ENCODE measurements at regions not wholly inside any gene's neighbourhood (a gene's known extent, or its start where the extent isn't known, plus 50 kb on each side); places are given as distances from the start of the nearest gene placed in this dataset.

DNA sequence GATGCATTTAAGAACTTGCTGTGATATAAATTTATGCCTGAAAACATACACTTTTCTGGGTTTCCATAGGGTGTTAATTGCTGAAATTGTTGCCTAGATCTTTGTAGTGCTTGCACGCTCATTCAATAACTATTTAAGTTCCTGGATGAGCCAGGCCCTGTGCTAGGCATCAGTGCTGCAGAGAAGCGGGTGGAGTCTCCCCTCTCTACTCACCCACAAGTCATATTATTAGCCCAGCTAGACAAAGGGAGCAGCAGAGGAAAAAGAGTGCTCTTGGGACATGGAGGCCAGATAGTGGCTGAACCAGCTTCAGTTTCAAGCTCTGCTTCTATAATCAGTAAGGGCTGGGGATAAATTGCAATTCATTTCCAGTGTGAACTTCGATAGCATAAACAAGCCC, 329.1 kb downstream of the TFAP2B start:
- no peaks in the 10 kb centered on the region for H3K4me1 ChIP-seq (ENCODE audit: control insufficient read depth, insufficient read depth, low read length)
- ChIA-PET POLR2A (no interaction called here), CTCF (no interaction called here)
- no peaks in the 10 kb centered on the region for H3K36me3 ChIP-seq (ENCODE audit: control insufficient read depth in 2 of 2, insufficient read depth in 1 of 2, low read length in 2 of 2)
- H3K9me3 ChIP-seq (ENCODE audit: control insufficient read depth, insufficient read depth, low read depth, low read length), result no peaks in the 10 kb centered on the region
- no peak overlapping the region for H3K4me3 ChIP-seq (ENCODE audit: low read depth, low read length)
- TF ChIP-seq ZNF174 (tag by site-specific recombination; IDR thresholded peaks at IDR 0.05), result no peak
- TF ChIP-seq, protein P1, sequence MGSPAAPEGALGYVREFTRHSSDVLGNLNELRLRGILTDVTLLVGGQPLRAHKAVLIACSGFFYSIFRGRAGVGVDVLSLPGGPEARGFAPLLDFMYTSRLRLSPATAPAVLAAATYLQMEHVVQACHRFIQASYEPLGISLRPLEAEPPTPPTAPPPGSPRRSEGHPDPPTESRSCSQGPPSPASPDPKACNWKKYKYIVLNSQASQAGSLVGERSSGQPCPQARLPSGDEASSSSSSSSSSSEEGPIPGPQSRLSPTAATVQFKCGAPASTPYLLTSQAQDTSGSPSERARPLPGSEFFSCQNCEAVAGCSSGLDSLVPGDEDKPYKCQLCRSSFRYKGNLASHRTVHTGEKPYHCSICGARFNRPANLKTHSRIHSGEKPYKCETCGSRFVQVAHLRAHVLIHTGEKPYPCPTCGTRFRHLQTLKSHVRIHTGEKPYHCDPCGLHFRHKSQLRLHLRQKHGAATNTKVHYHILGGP (tag by site-specific recombination; IDR thresholded peaks at IDR 0.05), result no peak
- TF ChIP-seq ZNF701 (tag by site-specific recombination; IDR thresholded peaks at IDR 0.05), result no peak
- TF ChIP-seq ZNF830 (tag by site-specific recombination; IDR thresholded peaks at IDR 0.05; ENCODE audit: low read depth), result no peak
- no peak for TF ChIP-seq ZNF571 (tag by site-specific recombination; IDR thresholded peaks at IDR 0.05)
- TF ChIP-seq HOXA7 (CRISPR knock-in tag; IDR thresholded peaks at IDR 0.05; ENCODE audit: borderline replicate concordance), result no peak
- TF ChIP-seq ZNF707 (tag by site-specific recombination; IDR thresholded peaks at IDR 0.05), result no peak
- no peak for TF ChIP-seq ZNF155 (tag by site-specific recombination; IDR thresholded peaks at IDR 0.05)
- TF ChIP-seq ZNF292 (tag by site-specific recombination; IDR thresholded peaks at IDR 0.05; ENCODE audit: borderline replicate concordance, low read depth), result no peak
- no peak for TF ChIP-seq ZNF610 (tag by site-specific recombination; IDR thresholded peaks at IDR 0.05; ENCODE audit: borderline replicate concordance)
- no peak for TF ChIP-seq ZNF214 (tag by site-specific recombination; IDR thresholded peaks at IDR 0.05; ENCODE audit: borderline replicate concordance)
- TF ChIP-seq ZNF426 (tag by site-specific recombination; IDR thresholded peaks at IDR 0.05), result no peak
- TF ChIP-seq HOXC10 (CRISPR knock-in tag; IDR thresholded peaks at IDR 0.05), result no peak
- no peak for TF ChIP-seq ZNF76 (tag by site-specific recombination; IDR thresholded peaks at IDR 0.05; ENCODE audit: borderline replicate concordance, low read depth)
- TF ChIP-seq, protein P2, sequence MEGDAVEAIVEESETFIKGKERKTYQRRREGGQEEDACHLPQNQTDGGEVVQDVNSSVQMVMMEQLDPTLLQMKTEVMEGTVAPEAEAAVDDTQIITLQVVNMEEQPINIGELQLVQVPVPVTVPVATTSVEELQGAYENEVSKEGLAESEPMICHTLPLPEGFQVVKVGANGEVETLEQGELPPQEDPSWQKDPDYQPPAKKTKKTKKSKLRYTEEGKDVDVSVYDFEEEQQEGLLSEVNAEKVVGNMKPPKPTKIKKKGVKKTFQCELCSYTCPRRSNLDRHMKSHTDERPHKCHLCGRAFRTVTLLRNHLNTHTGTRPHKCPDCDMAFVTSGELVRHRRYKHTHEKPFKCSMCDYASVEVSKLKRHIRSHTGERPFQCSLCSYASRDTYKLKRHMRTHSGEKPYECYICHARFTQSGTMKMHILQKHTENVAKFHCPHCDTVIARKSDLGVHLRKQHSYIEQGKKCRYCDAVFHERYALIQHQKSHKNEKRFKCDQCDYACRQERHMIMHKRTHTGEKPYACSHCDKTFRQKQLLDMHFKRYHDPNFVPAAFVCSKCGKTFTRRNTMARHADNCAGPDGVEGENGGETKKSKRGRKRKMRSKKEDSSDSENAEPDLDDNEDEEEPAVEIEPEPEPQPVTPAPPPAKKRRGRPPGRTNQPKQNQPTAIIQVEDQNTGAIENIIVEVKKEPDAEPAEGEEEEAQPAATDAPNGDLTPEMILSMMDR (tag by site-specific recombination; IDR thresholded peaks at IDR 0.05), result no peak
- TF ChIP-seq ZNF132 (tag by site-specific recombination; IDR thresholded peaks at IDR 0.05; ENCODE audit: borderline replicate concordance), result no peak
- H3K27ac ChIP-seq (ENCODE audit: extremely low read depth, low read depth, low read length), result no peak overlapping the region

DNA sequence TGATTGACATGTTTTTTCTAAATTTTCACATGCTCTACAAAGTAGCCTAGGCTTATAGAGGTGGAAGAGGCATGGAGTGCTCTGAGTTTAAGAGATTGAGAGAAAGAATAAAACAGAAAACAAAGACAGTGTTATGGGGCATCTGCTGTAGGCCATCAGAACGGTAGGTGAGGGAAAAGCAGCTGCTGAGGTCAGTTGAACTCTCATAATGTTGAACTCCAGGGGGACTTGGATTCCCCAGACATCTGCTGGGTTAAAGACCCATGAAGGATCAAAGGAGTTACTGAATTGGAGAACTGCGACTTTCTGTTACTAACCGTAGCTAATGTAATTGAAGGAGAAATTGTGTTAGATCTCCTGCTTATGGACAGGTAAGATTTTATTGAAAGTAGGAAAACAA, 333.9 kb downstream of the TFAP2B start:
- Histone ChIP-seq H3K36me3 (ENCODE audit: control insufficient read depth in 2 of 2, insufficient read depth in 1 of 2, low read length in 2 of 2) (no peaks in the 10 kb centered on the region), H3K4me3 (ENCODE audit: low read depth, low read length) (no peak overlapping the region), H3K4me1 (ENCODE audit: control insufficient read depth, insufficient read depth, low read length) (no peaks in the 10 kb centered on the region), H3K27ac (ENCODE audit: extremely low read depth, low read depth, low read length) (no peak overlapping the region), H3K9me3 (ENCODE audit: control insufficient read depth, insufficient read depth, low read depth, low read length) (no peaks in the 10 kb centered on the region)
- ChIA-PET POLR2A (no interaction called here), CTCF (no interaction called here)
- no peak for TF ChIP-seq ZNF174 (tag by site-specific recombination; IDR thresholded peaks at IDR 0.05)
- TF ChIP-seq ZNF596 (tag by site-specific recombination; IDR thresholded peaks at IDR 0.05), result no peak
- TF ChIP-seq, protein P3, sequence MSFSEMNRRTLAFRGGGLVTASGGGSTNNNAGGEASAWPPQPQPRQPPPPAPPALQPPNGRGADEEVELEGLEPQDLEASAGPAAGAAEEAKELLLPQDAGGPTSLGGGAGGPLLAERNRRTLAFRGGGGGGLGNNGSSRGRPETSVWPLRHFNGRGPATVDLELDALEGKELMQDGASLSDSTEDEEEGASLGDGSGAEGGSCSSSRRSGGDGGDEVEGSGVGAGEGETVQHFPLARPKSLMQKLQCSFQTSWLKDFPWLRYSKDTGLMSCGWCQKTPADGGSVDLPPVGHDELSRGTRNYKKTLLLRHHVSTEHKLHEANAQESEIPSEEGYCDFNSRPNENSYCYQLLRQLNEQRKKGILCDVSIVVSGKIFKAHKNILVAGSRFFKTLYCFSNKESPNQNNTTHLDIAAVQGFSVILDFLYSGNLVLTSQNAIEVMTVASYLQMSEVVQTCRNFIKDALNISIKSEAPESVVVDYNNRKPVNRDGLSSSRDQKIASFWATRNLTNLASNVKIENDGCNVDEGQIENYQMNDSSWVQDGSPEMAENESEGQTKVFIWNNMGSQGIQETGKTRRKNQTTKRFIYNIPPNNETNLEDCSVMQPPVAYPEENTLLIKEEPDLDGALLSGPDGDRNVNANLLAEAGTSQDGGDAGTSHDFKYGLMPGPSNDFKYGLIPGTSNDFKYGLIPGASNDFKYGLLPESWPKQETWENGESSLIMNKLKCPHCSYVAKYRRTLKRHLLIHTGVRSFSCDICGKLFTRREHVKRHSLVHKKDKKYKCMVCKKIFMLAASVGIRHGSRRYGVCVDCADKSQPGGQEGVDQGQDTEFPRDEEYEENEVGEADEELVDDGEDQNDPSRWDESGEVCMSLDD (tag by site-specific recombination; IDR thresholded peaks at IDR 0.05), result no peak
- TF ChIP-seq ZNF132 (tag by site-specific recombination; IDR thresholded peaks at IDR 0.05; ENCODE audit: borderline replicate concordance), result no peak
- TF ChIP-seq, protein P4, sequence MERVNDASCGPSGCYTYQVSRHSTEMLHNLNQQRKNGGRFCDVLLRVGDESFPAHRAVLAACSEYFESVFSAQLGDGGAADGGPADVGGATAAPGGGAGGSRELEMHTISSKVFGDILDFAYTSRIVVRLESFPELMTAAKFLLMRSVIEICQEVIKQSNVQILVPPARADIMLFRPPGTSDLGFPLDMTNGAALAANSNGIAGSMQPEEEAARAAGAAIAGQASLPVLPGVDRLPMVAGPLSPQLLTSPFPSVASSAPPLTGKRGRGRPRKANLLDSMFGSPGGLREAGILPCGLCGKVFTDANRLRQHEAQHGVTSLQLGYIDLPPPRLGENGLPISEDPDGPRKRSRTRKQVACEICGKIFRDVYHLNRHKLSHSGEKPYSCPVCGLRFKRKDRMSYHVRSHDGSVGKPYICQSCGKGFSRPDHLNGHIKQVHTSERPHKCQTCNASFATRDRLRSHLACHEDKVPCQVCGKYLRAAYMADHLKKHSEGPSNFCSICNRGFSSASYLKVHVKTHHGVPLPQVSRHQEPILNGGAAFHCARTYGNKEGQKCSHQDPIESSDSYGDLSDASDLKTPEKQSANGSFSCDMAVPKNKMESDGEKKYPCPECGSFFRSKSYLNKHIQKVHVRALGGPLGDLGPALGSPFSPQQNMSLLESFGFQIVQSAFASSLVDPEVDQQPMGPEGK (tag by site-specific recombination; IDR thresholded peaks at IDR 0.05), result no peak
- TF ChIP-seq KLF8 (tag by site-specific recombination; IDR thresholded peaks at IDR 0.05), result no peak
- TF ChIP-seq, protein P5, sequence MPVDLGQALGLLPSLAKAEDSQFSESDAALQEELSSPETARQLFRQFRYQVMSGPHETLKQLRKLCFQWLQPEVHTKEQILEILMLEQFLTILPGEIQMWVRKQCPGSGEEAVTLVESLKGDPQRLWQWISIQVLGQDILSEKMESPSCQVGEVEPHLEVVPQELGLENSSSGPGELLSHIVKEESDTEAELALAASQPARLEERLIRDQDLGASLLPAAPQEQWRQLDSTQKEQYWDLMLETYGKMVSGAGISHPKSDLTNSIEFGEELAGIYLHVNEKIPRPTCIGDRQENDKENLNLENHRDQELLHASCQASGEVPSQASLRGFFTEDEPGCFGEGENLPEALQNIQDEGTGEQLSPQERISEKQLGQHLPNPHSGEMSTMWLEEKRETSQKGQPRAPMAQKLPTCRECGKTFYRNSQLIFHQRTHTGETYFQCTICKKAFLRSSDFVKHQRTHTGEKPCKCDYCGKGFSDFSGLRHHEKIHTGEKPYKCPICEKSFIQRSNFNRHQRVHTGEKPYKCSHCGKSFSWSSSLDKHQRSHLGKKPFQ (tag by site-specific recombination; IDR thresholded peaks at IDR 0.05), result no peak
- TF ChIP-seq ZNF175 (tag by site-specific recombination; IDR thresholded peaks at IDR 0.05), result no peak
- TF ChIP-seq ZNF501 (tag by site-specific recombination; IDR thresholded peaks at IDR 0.05), result no peak
- TF ChIP-seq ZNF114 (tag by site-specific recombination; IDR thresholded peaks at IDR 0.05), result no peak
- no peak for TF ChIP-seq KLF7 (tag by site-specific recombination; IDR thresholded peaks at IDR 0.05; ENCODE audit: borderline replicate concordance)
- TF ChIP-seq MYNN (tag by site-specific recombination; IDR thresholded peaks at IDR 0.05; ENCODE audit: borderline replicate concordance), result no peak
- no peak for TF ChIP-seq ZNF266 (tag by site-specific recombination; IDR thresholded peaks at IDR 0.05; ENCODE audit: low read depth)
- TF ChIP-seq ZNF571 (tag by site-specific recombination; IDR thresholded peaks at IDR 0.05), result no peak

Measured in HEK293 (cell line).